ENCODE measurements at regions not wholly inside any gene's neighbourhood (a gene's known extent, or its start where the extent isn't known, plus 50 kb on each side); places are given as distances from the start of the nearest gene placed in this dataset.
"Not testable (repeated sequence)": the region's sequence is repeated elsewhere in the genome, so short reads cannot be mapped to it uniquely, and the experiment has no call there.

GRCh38 chr9:42568530-42568929 is 385.1 kb downstream of the SPATA31A6 start:
- TF ChIP-seq CTCF (IDR thresholded peaks at IDR 0.05); ZFX (IDR thresholded peaks at IDR 0.05; ENCODE audit: borderline replicate concordance): not testable (repeated sequence)

Data from 22Rv1 (cell line).